ENCODE measurements at regions not wholly inside any gene's neighbourhood (a gene's known extent, or its start where the extent isn't known, plus 50 kb on each side); places are given as distances from the start of the nearest gene placed in this dataset.

DNA sequence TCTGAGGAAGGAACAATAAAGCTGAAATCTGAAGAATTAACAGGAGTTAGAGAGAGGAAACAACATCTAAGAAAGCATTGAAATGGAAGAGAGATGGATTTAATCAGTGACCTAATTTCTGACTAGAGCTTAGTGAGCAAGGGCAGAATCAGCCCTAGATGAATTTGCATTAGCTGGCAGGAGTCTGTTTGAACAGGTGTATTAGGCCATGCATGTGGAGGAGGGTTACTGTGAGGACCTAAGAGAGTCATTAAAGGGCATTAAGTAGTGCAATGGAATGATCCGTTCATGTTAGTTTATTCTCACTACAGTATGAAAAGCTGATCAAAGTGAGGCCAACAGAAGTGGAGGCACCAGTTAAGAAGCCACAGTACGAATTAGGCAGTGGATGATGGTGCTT lies 285.3 kb downstream of the GRB14 start:
- Histone ChIP-seq H3K4me2 (ENCODE audit: low read length) (no peak overlapping the region), H3K56ac (ENCODE audit: low read length) (no peak overlapping the region), H3K4me3 (ENCODE audit: low read length) (no peak overlapping the region), H2BK15ac (replicated peaks; ENCODE audit: low read depth) (no peak overlapping the region), H3K4me1 (ENCODE audit: control insufficient read depth, low read depth, low read length) (no peaks in the 10 kb centered on the region), H4K5ac (ENCODE audit: low read length) (no peak overlapping the region), H3K79me2 (ENCODE audit: control insufficient read depth, insufficient read depth, low read length) (no peaks in the 10 kb centered on the region), H3K79me1 (ENCODE audit: low read length) (no peaks in the 10 kb centered on the region), H2BK120ac (ENCODE audit: low read depth, low read length) (no peak overlapping the region), H3K27ac (ENCODE audit: low read depth, low read length) (no peak overlapping the region), H3K4ac (ENCODE audit: low read depth, low read length) (no peak overlapping the region), H3K18ac (ENCODE audit: low read length) (no peak overlapping the region), H3K27me3 (ENCODE audit: insufficient read depth, low read length, poor library complexity) (no peaks in the 10 kb centered on the region), H3K9ac (ENCODE audit: low read length) (no peak overlapping the region), H3K23ac (ENCODE audit: low read length) (no peak overlapping the region), H4K8ac (ENCODE audit: low read depth, low read length) (no peak overlapping the region), H2BK5ac (ENCODE audit: low read length) (no peak overlapping the region), H2AK5ac (ENCODE audit: low read length) (no peak overlapping the region), H3K36me3 (ENCODE audit: control insufficient read depth, insufficient read depth, low read length) (no peaks in the 10 kb centered on the region)
- WGBS (ENCODE audit: extremely low coverage, insufficient coverage, low lambda C conversion rate) = no CpG with 5 or more reads among the region's 2 CpGs
- DNase-seq = no peak

DNA sequence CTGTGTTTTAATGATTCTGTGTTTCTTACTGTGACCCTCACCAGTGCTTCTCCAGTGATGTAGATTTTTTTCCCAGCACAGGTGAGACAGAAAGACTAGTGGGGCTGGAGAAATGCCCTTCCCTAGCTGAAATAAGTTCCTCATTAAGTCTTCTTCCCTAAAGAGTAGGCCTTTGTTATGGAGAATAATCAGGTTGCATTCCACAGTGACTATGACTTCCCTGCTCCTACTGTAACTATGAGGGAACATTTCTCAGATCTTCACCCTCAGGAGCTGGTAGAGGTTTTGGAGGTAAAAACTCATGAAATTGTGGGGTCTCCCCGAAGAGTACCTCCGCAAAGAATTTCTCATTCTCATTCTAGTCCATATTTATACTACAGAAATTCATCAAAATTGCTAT lies 286.2 kb downstream of the GRB14 start:
- no peak overlapping the region for H2BK15ac ChIP-seq (replicated peaks; ENCODE audit: low read depth)
- no peak overlapping the region for H2BK120ac ChIP-seq (ENCODE audit: low read depth, low read length)
- H3K9ac ChIP-seq (ENCODE audit: low read length) = no peak overlapping the region
- whole genome bisulfite sequencing (ENCODE audit: extremely low coverage, insufficient coverage, low lambda C conversion rate) = no CpG with 5 or more reads among the region's 2 CpGs
- H2BK5ac ChIP-seq (ENCODE audit: low read length) = no peak overlapping the region
- H3K27me3 ChIP-seq (ENCODE audit: insufficient read depth, low read length, poor library complexity) = no peaks in the 10 kb centered on the region
- H3K79me1 ChIP-seq (ENCODE audit: low read length) = no peaks in the 10 kb centered on the region
- H3K27ac ChIP-seq (ENCODE audit: low read depth, low read length) = no peak overlapping the region
- no peak overlapping the region for H4K5ac ChIP-seq (ENCODE audit: low read length)
- H2AK5ac ChIP-seq (ENCODE audit: low read length) = no peak overlapping the region
- H3K4ac ChIP-seq (ENCODE audit: low read depth, low read length) = no peak overlapping the region
- peak; percentile 64 for DNase-seq
- H3K4me1 ChIP-seq (ENCODE audit: control insufficient read depth, low read depth, low read length) = no peaks in the 10 kb centered on the region
- no peak overlapping the region for H3K56ac ChIP-seq (ENCODE audit: low read length)
- H3K4me2 ChIP-seq (ENCODE audit: low read length) = no peak overlapping the region
- no peaks in the 10 kb centered on the region for H3K79me2 ChIP-seq (ENCODE audit: control insufficient read depth, insufficient read depth, low read length)
- H3K23ac ChIP-seq (ENCODE audit: low read length) = no peak overlapping the region
- H3K18ac ChIP-seq (ENCODE audit: low read length) = no peak overlapping the region
- no peaks in the 10 kb centered on the region for H3K36me3 ChIP-seq (ENCODE audit: control insufficient read depth, insufficient read depth, low read length)
- H4K8ac ChIP-seq (ENCODE audit: low read depth, low read length) = no peak overlapping the region
- H3K4me3 ChIP-seq (ENCODE audit: low read length) = no peak overlapping the region

DNA sequence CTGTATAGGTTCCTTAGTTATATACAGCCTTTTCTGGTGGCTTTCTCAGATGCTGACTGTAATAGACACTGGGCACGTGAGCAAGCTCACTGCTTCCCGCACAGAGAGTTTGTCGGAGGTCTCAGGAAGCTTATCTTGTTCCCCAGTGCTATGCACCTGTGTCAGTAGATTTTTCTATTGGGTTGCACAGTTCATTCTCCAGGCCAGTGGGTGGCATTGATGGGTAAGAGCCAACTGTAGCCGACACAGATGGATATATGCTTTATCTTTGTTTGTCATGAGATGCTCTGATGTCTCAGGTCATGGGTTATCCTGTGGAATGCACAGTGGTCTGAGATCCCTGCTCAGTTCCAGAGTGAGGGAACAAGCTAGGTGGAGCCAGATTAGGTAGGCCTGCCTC lies 293.0 kb downstream of the GRB14 start:
- Histone ChIP-seq H3K27ac (ENCODE audit: low read depth, low read length) (no peak overlapping the region), H3K36me3 (ENCODE audit: control insufficient read depth, insufficient read depth, low read length) (no peaks in the 10 kb centered on the region), H4K8ac (ENCODE audit: low read depth, low read length) (no peak overlapping the region), H2BK5ac (ENCODE audit: low read length) (no peak overlapping the region), H2AK5ac (ENCODE audit: low read length) (no peak overlapping the region), H3K4me1 (ENCODE audit: control insufficient read depth, low read depth, low read length) (no peaks in the 10 kb centered on the region), H2BK120ac (ENCODE audit: low read depth, low read length) (no peak overlapping the region), H3K4me3 (ENCODE audit: low read length) (no peak overlapping the region), H4K5ac (ENCODE audit: low read length) (no peak overlapping the region), H3K79me2 (ENCODE audit: control insufficient read depth, insufficient read depth, low read length) (no peaks in the 10 kb centered on the region), H3K4ac (ENCODE audit: low read depth, low read length) (no peak overlapping the region), H3K9ac (ENCODE audit: low read length) (no peak overlapping the region), H3K27me3 (ENCODE audit: insufficient read depth, low read length, poor library complexity) (no peaks in the 10 kb centered on the region), H3K4me2 (ENCODE audit: low read length) (no peak overlapping the region), H3K23ac (ENCODE audit: low read length) (no peak overlapping the region), H3K79me1 (ENCODE audit: low read length) (no peaks in the 10 kb centered on the region), H3K18ac (ENCODE audit: low read length) (no peak overlapping the region), H2BK15ac (replicated peaks; ENCODE audit: low read depth) (no peak overlapping the region), H3K56ac (ENCODE audit: low read length) (no peak overlapping the region)
- DNase-seq = no peak
- WGBS (ENCODE audit: extremely low coverage, insufficient coverage, low lambda C conversion rate) = no CpG with 5 or more reads among the region's 4 CpGs

DNA sequence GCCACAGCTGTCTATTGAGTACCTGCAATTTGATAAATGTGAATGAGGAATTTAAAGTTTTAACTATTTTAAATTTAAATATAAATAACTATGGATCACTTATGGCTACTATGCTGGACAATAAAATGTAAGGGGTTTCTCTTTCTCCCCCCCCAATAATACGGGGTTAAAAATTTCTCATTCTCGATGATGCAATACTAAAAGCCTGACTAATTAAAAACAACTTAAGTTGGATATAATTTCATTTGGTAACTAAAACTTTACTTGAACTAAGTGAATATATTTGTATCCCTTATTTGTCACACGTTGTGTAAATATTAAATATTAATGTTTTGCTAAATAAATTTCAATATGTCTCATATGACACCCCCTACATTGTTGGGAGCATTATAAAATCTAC lies 297.3 kb downstream of the GRB14 start:
- Histone ChIP-seq H3K4me2 (ENCODE audit: low read length) (no peak overlapping the region), H3K27ac (ENCODE audit: low read depth, low read length) (no peak overlapping the region), H3K9ac (ENCODE audit: low read length) (no peak overlapping the region), H3K27me3 (ENCODE audit: insufficient read depth, low read length, poor library complexity) (no peaks in the 10 kb centered on the region), H2AK5ac (ENCODE audit: low read length) (no peak overlapping the region), H3K4ac (ENCODE audit: low read depth, low read length) (no peak overlapping the region), H2BK5ac (ENCODE audit: low read length) (no peak overlapping the region), H4K8ac (ENCODE audit: low read depth, low read length) (no peak overlapping the region), H3K4me1 (ENCODE audit: control insufficient read depth, low read depth, low read length) (no peaks in the 10 kb centered on the region), H3K79me1 (ENCODE audit: low read length) (no peaks in the 10 kb centered on the region), H2BK15ac (replicated peaks; ENCODE audit: low read depth) (no peak overlapping the region), H3K56ac (ENCODE audit: low read length) (no peak overlapping the region), H3K18ac (ENCODE audit: low read length) (no peak overlapping the region), H3K36me3 (ENCODE audit: control insufficient read depth, insufficient read depth, low read length) (no peaks in the 10 kb centered on the region), H3K4me3 (ENCODE audit: low read length) (no peak overlapping the region), H3K23ac (ENCODE audit: low read length) (no peak overlapping the region), H2BK120ac (ENCODE audit: low read depth, low read length) (no peak overlapping the region), H4K5ac (ENCODE audit: low read length) (no peak overlapping the region), H3K79me2 (ENCODE audit: control insufficient read depth, insufficient read depth, low read length) (no peaks in the 10 kb centered on the region)
- DNase-seq = no peak
- WGBS (ENCODE audit: extremely low coverage, insufficient coverage, low lambda C conversion rate) = no CpG with 5 or more reads among the region's 3 CpGs

DNA sequence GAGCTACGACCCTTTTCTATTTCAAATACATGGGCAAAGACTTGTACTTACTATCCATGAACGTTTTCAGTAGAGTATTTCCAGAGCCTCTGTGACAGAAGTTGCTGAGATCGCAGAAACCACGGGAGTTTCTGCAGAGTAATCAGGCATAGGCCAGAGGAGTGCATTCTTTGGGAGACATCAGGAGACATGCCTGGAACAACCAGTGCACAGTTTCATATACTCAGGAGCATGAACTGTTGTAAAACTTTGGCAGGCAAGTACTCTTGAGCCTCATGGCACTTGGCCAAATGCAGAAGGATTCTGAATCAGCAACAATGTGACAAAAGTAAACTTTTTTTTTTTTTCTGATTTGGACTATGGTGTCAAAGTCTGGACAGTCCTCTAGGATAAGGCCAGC lies 307.1 kb downstream of the GRB14 start:
- no peak overlapping the region for H2BK5ac ChIP-seq (ENCODE audit: low read length)

DNA sequence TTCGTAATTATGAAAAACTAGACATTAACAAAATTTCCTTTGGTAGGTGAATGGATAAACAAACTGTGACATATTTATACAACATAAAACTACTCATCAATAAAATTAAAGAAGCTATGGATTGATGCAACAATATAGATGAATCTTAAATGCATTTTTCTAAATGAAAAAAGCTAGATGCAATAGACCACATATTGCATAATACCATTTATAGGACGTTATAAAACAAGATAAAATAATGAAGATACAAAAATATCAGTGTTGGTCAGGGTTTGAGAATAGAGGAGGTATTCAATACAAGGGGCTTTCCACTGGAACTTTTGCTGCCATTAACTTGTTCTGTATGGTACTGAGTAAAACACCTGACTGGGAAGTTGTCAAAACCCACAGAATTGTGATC lies 314.4 kb downstream of the GRB14 start:
- no CpG with 5 or more reads among the region's 2 CpGs for WGBS (ENCODE audit: extremely low coverage, insufficient coverage, low lambda C conversion rate)
- DNase-seq = no peak

More for the DNA sequence above, 307.1 kb downstream of the GRB14 start:
- no peaks in the 10 kb centered on the region for H3K79me2 ChIP-seq (ENCODE audit: control insufficient read depth, insufficient read depth, low read length)
- no peak overlapping the region for H4K5ac ChIP-seq (ENCODE audit: low read length)
- no peak overlapping the region for H3K4ac ChIP-seq (ENCODE audit: low read depth, low read length)
- H3K9ac ChIP-seq (ENCODE audit: low read length) = no peak overlapping the region
- H3K56ac ChIP-seq (ENCODE audit: low read length) = no peak overlapping the region
- no peak overlapping the region for H3K18ac ChIP-seq (ENCODE audit: low read length)
- H3K4me1 ChIP-seq (ENCODE audit: control insufficient read depth, low read depth, low read length) = peaks cover 1% of the 10 kb centered on the region
- no peak overlapping the region for H2BK15ac ChIP-seq (replicated peaks; ENCODE audit: low read depth)
- no peaks in the 10 kb centered on the region for H3K79me1 ChIP-seq (ENCODE audit: low read length)
- H3K36me3 ChIP-seq (ENCODE audit: control insufficient read depth, insufficient read depth, low read length) = no peaks in the 10 kb centered on the region
- H3K4me3 ChIP-seq (ENCODE audit: low read length) = no peak overlapping the region
- WGBS (ENCODE audit: extremely low coverage, insufficient coverage, low lambda C conversion rate) = no CpG with 5 or more reads among the region's 4 CpGs
- H3K4me2 ChIP-seq (ENCODE audit: low read length) = no peak overlapping the region
- no peak overlapping the region for H2AK5ac ChIP-seq (ENCODE audit: low read length)
- no peak overlapping the region for H3K23ac ChIP-seq (ENCODE audit: low read length)
- no peaks in the 10 kb centered on the region for H3K27me3 ChIP-seq (ENCODE audit: insufficient read depth, low read length, poor library complexity)
- no peak overlapping the region for H4K8ac ChIP-seq (ENCODE audit: low read depth, low read length)
- no peak for DNase-seq
- H3K27ac ChIP-seq (ENCODE audit: low read depth, low read length) = no peak overlapping the region
- H2BK120ac ChIP-seq (ENCODE audit: low read depth, low read length) = no peak overlapping the region

More for the DNA sequence above, 314.4 kb downstream of the GRB14 start:
- H3K27me3 ChIP-seq (ENCODE audit: insufficient read depth, low read length, poor library complexity) = no peaks in the 10 kb centered on the region
- no peak overlapping the region for H3K27ac ChIP-seq (ENCODE audit: low read depth, low read length)
- no peak overlapping the region for H4K5ac ChIP-seq (ENCODE audit: low read length)
- H3K56ac ChIP-seq (ENCODE audit: low read length) = no peak overlapping the region
- no peaks in the 10 kb centered on the region for H3K79me2 ChIP-seq (ENCODE audit: control insufficient read depth, insufficient read depth, low read length)
- no peak overlapping the region for H2BK120ac ChIP-seq (ENCODE audit: low read depth, low read length)
- H3K4me2 ChIP-seq (ENCODE audit: low read length) = no peak overlapping the region
- no peak overlapping the region for H4K8ac ChIP-seq (ENCODE audit: low read depth, low read length)
- no peaks in the 10 kb centered on the region for H3K79me1 ChIP-seq (ENCODE audit: low read length)
- no peak overlapping the region for H3K4ac ChIP-seq (ENCODE audit: low read depth, low read length)
- H2BK15ac ChIP-seq (replicated peaks; ENCODE audit: low read depth) = no peak overlapping the region
- H2BK5ac ChIP-seq (ENCODE audit: low read length) = no peak overlapping the region
- no peak overlapping the region for H2AK5ac ChIP-seq (ENCODE audit: low read length)
- no peak overlapping the region for H3K9ac ChIP-seq (ENCODE audit: low read length)
- no peak overlapping the region for H3K4me3 ChIP-seq (ENCODE audit: low read length)
- H3K23ac ChIP-seq (ENCODE audit: low read length) = no peak overlapping the region
- H3K4me1 ChIP-seq (ENCODE audit: control insufficient read depth, low read depth, low read length) = peaks cover 1% of the 10 kb centered on the region
- H3K18ac ChIP-seq (ENCODE audit: low read length) = no peak overlapping the region
- H3K36me3 ChIP-seq (ENCODE audit: control insufficient read depth, insufficient read depth, low read length) = no peaks in the 10 kb centered on the region

Data from mesendoderm (in vitro differentiated cells).